ENCODE measurements at regions not wholly inside any gene's neighbourhood (a gene's known extent, or its start where the extent isn't known, plus 50 kb on each side); places are given as distances from the start of the nearest gene placed in this dataset.

- WGBS, 2 donors = 84 to 92% methylated on average over 5 of the region's 5 CpGs
- Histone ChIP-seq H3K9me3 (ENCODE audit: control insufficient read depth in 2 of 2, insufficient read depth in 1 of 2, low read depth in 1 of 2, low read length in 1 of 2) (no peaks in the 10 kb centered on the region), H3K27ac (ENCODE audit: low read depth in 2 of 2, low read length in 1 of 2) (no peak overlapping the region), H3K4me3 (ENCODE audit: low read depth in 1 of 2, low read length in 2 of 2) (no peak overlapping the region), H3K36me3 (ENCODE audit: control insufficient read depth in 2 of 2, insufficient read depth in 2 of 2, low read length in 1 of 2) (no peaks in the 10 kb centered on the region), H3K4me1 (ENCODE audit: control insufficient read depth in 2 of 2, insufficient read depth in 2 of 2, low read length in 1 of 2) (no peaks in the 10 kb centered on the region), H3K27me3 (ENCODE audit: control insufficient read depth in 1 of 2, insufficient read depth in 2 of 2, low read length in 2 of 2) (no peaks in the 10 kb centered on the region)
Measured at GRCh38 chr5:68759593-68759992, 334.2 kb upstream of the SLC30A5 start.

- Histone ChIP-seq H3K4me1 (ENCODE audit: control insufficient read depth in 2 of 2, insufficient read depth in 2 of 2, low read length in 1 of 2) (no peaks in the 10 kb centered on the region), H3K36me3 (ENCODE audit: control insufficient read depth in 2 of 2, insufficient read depth in 2 of 2, low read length in 1 of 2) (no peaks in the 10 kb centered on the region), H3K4me3 (ENCODE audit: low read depth in 1 of 2, low read length in 2 of 2) (no peak overlapping the region), H3K27ac (ENCODE audit: low read depth in 2 of 2, low read length in 1 of 2) (no peak overlapping the region), H3K27me3 (ENCODE audit: control insufficient read depth in 1 of 2, insufficient read depth in 2 of 2, low read length in 2 of 2) (no peaks in the 10 kb centered on the region), H3K9me3 (ENCODE audit: control insufficient read depth in 2 of 2, insufficient read depth in 1 of 2, low read depth in 1 of 2, low read length in 1 of 2) (no peaks in the 10 kb centered on the region)
- 58 to 62% methylated on average over 2 of the region's 2 CpGs for WGBS, 2 donors
Measured at GRCh38 chr5:68762201-68762600, 331.6 kb upstream of the SLC30A5 start.

DNA sequence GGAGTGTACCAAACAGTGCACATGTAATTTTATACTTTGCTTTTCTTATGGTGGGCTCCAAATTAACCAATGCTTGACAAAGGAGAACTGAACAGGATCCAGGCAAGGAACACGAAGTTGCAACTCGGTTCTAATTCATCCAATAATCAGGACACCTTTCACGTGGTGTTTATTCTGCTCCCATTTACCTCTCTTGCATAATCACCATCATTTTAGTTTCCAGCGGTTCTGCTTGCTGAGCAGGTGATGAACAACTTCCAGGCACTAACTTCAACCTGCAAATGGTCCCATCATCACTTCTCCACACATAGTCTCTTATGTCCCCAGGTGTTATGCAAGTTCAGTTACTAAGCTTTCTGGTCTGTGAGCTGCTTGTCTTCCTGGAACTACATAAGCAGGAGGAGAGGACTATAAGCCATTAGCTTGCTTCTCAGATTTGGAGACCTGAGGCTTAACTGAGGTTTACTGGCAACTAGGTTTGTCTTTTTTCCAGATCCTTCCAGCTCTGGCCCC, 326.8 kb upstream of the SLC30A5 start:
- no peak overlapping the region for H3K27ac ChIP-seq (ENCODE audit: low read depth in 2 of 2, low read length in 1 of 2)
- no peaks in the 10 kb centered on the region for H3K9me3 ChIP-seq (ENCODE audit: control insufficient read depth in 2 of 2, insufficient read depth in 1 of 2, low read depth in 1 of 2, low read length in 1 of 2)
- H3K4me3 ChIP-seq (ENCODE audit: low read depth in 1 of 2, low read length in 2 of 2) = no peak overlapping the region
- H3K4me1 ChIP-seq (ENCODE audit: control insufficient read depth in 2 of 2, insufficient read depth in 2 of 2, low read length in 1 of 2) = no peaks in the 10 kb centered on the region
- H3K36me3 ChIP-seq (ENCODE audit: control insufficient read depth in 2 of 2, insufficient read depth in 2 of 2, low read length in 1 of 2) = no peaks in the 10 kb centered on the region
- WGBS, 2 donors = 85 to 92% methylated on average over 4 of the region's 4 CpGs
- H3K27me3 ChIP-seq (ENCODE audit: control insufficient read depth in 1 of 2, insufficient read depth in 2 of 2, low read length in 2 of 2) = no peaks in the 10 kb centered on the region

DNA sequence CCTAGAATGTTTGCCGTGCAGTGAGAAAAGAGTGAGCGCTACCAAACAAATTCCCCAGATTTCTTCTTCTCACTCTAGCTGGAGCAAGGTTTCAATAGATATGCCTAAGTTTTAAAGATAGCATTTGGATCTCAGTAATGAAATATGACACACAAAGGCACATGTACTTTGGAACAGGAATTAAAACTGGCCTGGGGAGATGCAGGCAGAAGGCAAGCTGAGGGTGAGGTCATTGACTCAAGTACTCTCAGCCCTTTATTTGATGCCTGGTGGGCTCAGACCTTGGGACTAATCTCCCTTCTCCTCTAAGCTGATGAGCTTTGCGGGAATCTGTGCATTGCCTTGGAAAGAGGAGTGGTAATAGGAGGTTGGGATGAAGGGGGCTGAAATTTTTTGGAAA, 323.3 kb upstream of the SLC30A5 start:
- H3K4me3 ChIP-seq (ENCODE audit: low read depth in 1 of 2, low read length in 2 of 2) = no peak overlapping the region
- H3K36me3 ChIP-seq (ENCODE audit: control insufficient read depth in 2 of 2, insufficient read depth in 2 of 2, low read length in 1 of 2) = no peaks in the 10 kb centered on the region
- no peaks in the 10 kb centered on the region for H3K4me1 ChIP-seq (ENCODE audit: control insufficient read depth in 2 of 2, insufficient read depth in 2 of 2, low read length in 1 of 2)
- no peaks in the 10 kb centered on the region for H3K9me3 ChIP-seq (ENCODE audit: control insufficient read depth in 2 of 2, insufficient read depth in 1 of 2, low read depth in 1 of 2, low read length in 1 of 2)
- H3K27ac ChIP-seq (ENCODE audit: low read depth in 2 of 2, low read length in 1 of 2) = no peak overlapping the region
- WGBS, 2 donors = 87 to 92% methylated on average over 3 of the region's 3 CpGs
- no peaks in the 10 kb centered on the region for H3K27me3 ChIP-seq (ENCODE audit: control insufficient read depth in 1 of 2, insufficient read depth in 2 of 2, low read length in 2 of 2)

- no peaks in the 10 kb centered on the region for H3K27me3 ChIP-seq (ENCODE audit: control insufficient read depth in 1 of 2, insufficient read depth in 2 of 2, low read length in 2 of 2)
- no peak overlapping the region for H3K27ac ChIP-seq (ENCODE audit: low read depth in 2 of 2, low read length in 1 of 2)
- no peaks in the 10 kb centered on the region for H3K36me3 ChIP-seq (ENCODE audit: control insufficient read depth in 2 of 2, insufficient read depth in 2 of 2, low read length in 1 of 2)
- H3K9me3 ChIP-seq (ENCODE audit: control insufficient read depth in 2 of 2, insufficient read depth in 1 of 2, low read depth in 1 of 2, low read length in 1 of 2) = no peaks in the 10 kb centered on the region
- no peaks in the 10 kb centered on the region for H3K4me1 ChIP-seq (ENCODE audit: control insufficient read depth in 2 of 2, insufficient read depth in 2 of 2, low read length in 1 of 2)
- H3K4me3 ChIP-seq (ENCODE audit: low read depth in 1 of 2, low read length in 2 of 2) = no peak overlapping the region
- WGBS, 2 donors = 72 to 74% methylated on average over 4 of the region's 4 CpGs
Measured at GRCh38 chr5:68771221-68771620, 322.6 kb upstream of the SLC30A5 start.

- H3K4me1 ChIP-seq (ENCODE audit: control insufficient read depth in 2 of 2, insufficient read depth in 2 of 2, low read length in 1 of 2) = no peaks in the 10 kb centered on the region
- H3K27ac ChIP-seq (ENCODE audit: low read depth in 2 of 2, low read length in 1 of 2) = no peak overlapping the region
- H3K27me3 ChIP-seq (ENCODE audit: control insufficient read depth in 1 of 2, insufficient read depth in 2 of 2, low read length in 2 of 2) = no peaks in the 10 kb centered on the region
- H3K9me3 ChIP-seq (ENCODE audit: control insufficient read depth in 2 of 2, insufficient read depth in 1 of 2, low read depth in 1 of 2, low read length in 1 of 2) = no peaks in the 10 kb centered on the region
- 62 to 65% methylated on average over 3 of the region's 3 CpGs for WGBS, 2 donors
- no peak overlapping the region for H3K4me3 ChIP-seq (ENCODE audit: low read depth in 1 of 2, low read length in 2 of 2)
- H3K36me3 ChIP-seq (ENCODE audit: control insufficient read depth in 2 of 2, insufficient read depth in 2 of 2, low read length in 1 of 2) = no peaks in the 10 kb centered on the region
Measured at GRCh38 chr5:68771732-68772131, 322.1 kb upstream of the SLC30A5 start.

DNA sequence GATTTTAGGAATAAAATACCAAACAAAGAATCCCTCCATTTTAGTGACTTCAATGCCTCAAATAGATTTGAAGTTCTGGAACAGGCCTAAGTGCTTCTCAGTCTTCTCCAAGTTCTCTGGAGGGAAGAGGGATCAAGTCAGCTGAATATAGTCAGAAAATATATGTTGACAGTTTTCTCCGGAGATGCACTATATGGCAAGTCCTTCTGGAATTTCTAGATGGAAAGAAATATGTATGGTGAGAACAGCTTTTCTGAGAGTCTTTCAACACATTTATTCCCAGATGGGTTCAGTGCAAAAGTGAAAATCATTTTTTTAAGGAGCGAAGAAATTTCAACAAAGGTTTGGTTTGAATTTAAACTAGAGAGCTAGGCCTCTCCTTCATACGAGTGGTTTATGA, 317.4 kb upstream of the SLC30A5 start:
- H3K9me3 ChIP-seq (ENCODE audit: control insufficient read depth in 2 of 2, insufficient read depth in 1 of 2, low read depth in 1 of 2, low read length in 1 of 2) = no peaks in the 10 kb centered on the region
- no peak overlapping the region for H3K27ac ChIP-seq (ENCODE audit: low read depth in 2 of 2, low read length in 1 of 2)
- no peaks in the 10 kb centered on the region for H3K27me3 ChIP-seq (ENCODE audit: control insufficient read depth in 1 of 2, insufficient read depth in 2 of 2, low read length in 2 of 2)
- 93 to 94% methylated on average over 3 of the region's 3 CpGs for WGBS, 2 donors
- H3K36me3 ChIP-seq (ENCODE audit: control insufficient read depth in 2 of 2, insufficient read depth in 2 of 2, low read length in 1 of 2) = no peaks in the 10 kb centered on the region
- H3K4me1 ChIP-seq (ENCODE audit: control insufficient read depth in 2 of 2, insufficient read depth in 2 of 2, low read length in 1 of 2) = no peaks in the 10 kb centered on the region
- no peak overlapping the region for H3K4me3 ChIP-seq (ENCODE audit: low read depth in 1 of 2, low read length in 2 of 2)

GRCh38 chr5:68777135-68777534, 316.7 kb upstream of the SLC30A5 start:
- 69 to 81% methylated on average over 2 of the region's 2 CpGs for WGBS, 2 donors
- H3K36me3 ChIP-seq (ENCODE audit: control insufficient read depth in 2 of 2, insufficient read depth in 2 of 2, low read length in 1 of 2) = no peaks in the 10 kb centered on the region
- no peak overlapping the region for H3K27ac ChIP-seq (ENCODE audit: low read depth in 2 of 2, low read length in 1 of 2)

GRCh38 chr5:68778484-68778883, 315.3 kb upstream of the SLC30A5 start:
- Histone ChIP-seq H3K27me3 (ENCODE audit: control insufficient read depth in 1 of 2, insufficient read depth in 2 of 2, low read length in 2 of 2) (no peaks in the 10 kb centered on the region), H3K27ac (ENCODE audit: low read depth in 2 of 2, low read length in 1 of 2) (no peak overlapping the region), H3K9me3 (ENCODE audit: control insufficient read depth in 2 of 2, insufficient read depth in 1 of 2, low read depth in 1 of 2, low read length in 1 of 2) (no peaks in the 10 kb centered on the region), H3K36me3 (ENCODE audit: control insufficient read depth in 2 of 2, insufficient read depth in 2 of 2, low read length in 1 of 2) (no peaks in the 10 kb centered on the region), H3K4me3 (ENCODE audit: low read depth in 1 of 2, low read length in 2 of 2) (no peak overlapping the region), H3K4me1 (ENCODE audit: control insufficient read depth in 2 of 2, insufficient read depth in 2 of 2, low read length in 1 of 2) (no peaks in the 10 kb centered on the region)

More at GRCh38 chr5:68777135-68777534, 316.7 kb upstream of the SLC30A5 start:
- Histone ChIP-seq H3K9me3 (ENCODE audit: control insufficient read depth in 2 of 2, insufficient read depth in 1 of 2, low read depth in 1 of 2, low read length in 1 of 2) (no peaks in the 10 kb centered on the region), H3K4me1 (ENCODE audit: control insufficient read depth in 2 of 2, insufficient read depth in 2 of 2, low read length in 1 of 2) (no peaks in the 10 kb centered on the region), H3K4me3 (ENCODE audit: low read depth in 1 of 2, low read length in 2 of 2) (no peak overlapping the region), H3K27me3 (ENCODE audit: control insufficient read depth in 1 of 2, insufficient read depth in 2 of 2, low read length in 2 of 2) (no peaks in the 10 kb centered on the region)

DNA sequence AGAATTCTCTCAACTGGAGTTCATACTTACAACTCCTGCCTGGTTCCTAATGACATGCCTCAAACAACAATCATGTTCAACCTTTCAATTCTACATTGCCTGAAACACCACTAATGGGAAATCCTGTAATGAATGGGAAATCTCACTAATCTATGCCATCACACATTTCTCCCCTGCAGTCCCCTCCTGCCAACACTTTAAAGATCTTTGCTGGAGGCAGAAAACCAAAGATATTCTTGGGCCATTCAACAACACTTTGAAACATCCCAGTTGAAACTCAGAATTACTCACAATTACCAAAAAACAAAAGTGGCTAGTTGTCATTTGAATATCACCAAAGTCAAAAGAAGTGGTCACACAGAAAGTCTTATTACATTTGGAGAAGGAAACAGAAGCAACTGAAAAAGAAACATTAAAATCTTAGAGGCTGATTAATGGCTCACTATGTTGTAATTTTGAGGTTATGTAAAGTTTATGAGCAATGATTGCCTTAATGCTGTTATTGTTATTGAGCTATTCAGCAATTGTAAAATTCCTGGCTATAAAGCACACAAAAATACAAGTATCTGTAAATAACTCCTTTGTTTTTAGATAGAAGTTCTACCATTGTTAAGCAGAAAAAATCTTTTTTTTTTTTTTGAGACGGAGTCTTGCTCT, 313.4 kb upstream of the SLC30A5 start:
- Histone ChIP-seq H3K27ac (ENCODE audit: low read depth in 2 of 2, low read length in 1 of 2) (no peak overlapping the region), H3K4me3 (ENCODE audit: low read depth in 1 of 2, low read length in 2 of 2) (no peak overlapping the region), H3K9me3 (ENCODE audit: control insufficient read depth in 2 of 2, insufficient read depth in 1 of 2, low read depth in 1 of 2, low read length in 1 of 2) (no peaks in the 10 kb centered on the region), H3K27me3 (ENCODE audit: control insufficient read depth in 1 of 2, insufficient read depth in 2 of 2, low read length in 2 of 2) (no peaks in the 10 kb centered on the region), H3K4me1 (ENCODE audit: control insufficient read depth in 2 of 2, insufficient read depth in 2 of 2, low read length in 1 of 2) (no peaks in the 10 kb centered on the region), H3K36me3 (ENCODE audit: control insufficient read depth in 2 of 2, insufficient read depth in 2 of 2, low read length in 1 of 2) (no peaks in the 10 kb centered on the region)
- 91 to 95% methylated on average over 1 of the region's 1 CpG for WGBS, 2 donors

Measured in esophagus (tissue), 2 donors.